PC-3 (cell line): ENCODE measurements at regions not wholly inside any gene's neighbourhood (a gene's known extent, or its start where the extent isn't known, plus 50 kb on each side); places are given as distances from the start of the nearest gene placed in this dataset.
"Not testable (repeated sequence)": the region's sequence is repeated elsewhere in the genome, so short reads cannot be mapped to it uniquely, and the experiment has no call there.

Experiments used
- EZH2 ChIP-seq: fragments of 300-600 bp; sonication (generic); IDR thresholded peaks from one replicate; pipeline ENCODE4 v1.6.1; 2017; ENCODE audit warnings: antibody characterized with exemption, mild to moderate bottlenecking, low read length; ENCODE audit not compliant: unreplicated experiment
- EZH2phosphoT487 ChIP-seq: fragments of 300-600 bp; sonication (generic); IDR thresholded peaks from 2 replicates; pipeline ENCODE4 v1.6.1; 2018; ENCODE audit warnings: mild to moderate bottlenecking, antibody characterized with exemption, low read length, borderline replicate concordance
- TF ChIP-seq, protein P1 (sequence below): fragments of 300-600 bp; sonication (generic); conservative IDR thresholded peaks from 2 replicates; pipeline ENCODE4 v1.5.1; 2017; ENCODE audit warnings: antibody characterized with exemption, low read depth, mild to moderate bottlenecking, low read length

GRCh38 chr7:13631207-13632049, 358.0 kb downstream of the ETV1 start:
- TF ChIP-seq, protein P1, sequence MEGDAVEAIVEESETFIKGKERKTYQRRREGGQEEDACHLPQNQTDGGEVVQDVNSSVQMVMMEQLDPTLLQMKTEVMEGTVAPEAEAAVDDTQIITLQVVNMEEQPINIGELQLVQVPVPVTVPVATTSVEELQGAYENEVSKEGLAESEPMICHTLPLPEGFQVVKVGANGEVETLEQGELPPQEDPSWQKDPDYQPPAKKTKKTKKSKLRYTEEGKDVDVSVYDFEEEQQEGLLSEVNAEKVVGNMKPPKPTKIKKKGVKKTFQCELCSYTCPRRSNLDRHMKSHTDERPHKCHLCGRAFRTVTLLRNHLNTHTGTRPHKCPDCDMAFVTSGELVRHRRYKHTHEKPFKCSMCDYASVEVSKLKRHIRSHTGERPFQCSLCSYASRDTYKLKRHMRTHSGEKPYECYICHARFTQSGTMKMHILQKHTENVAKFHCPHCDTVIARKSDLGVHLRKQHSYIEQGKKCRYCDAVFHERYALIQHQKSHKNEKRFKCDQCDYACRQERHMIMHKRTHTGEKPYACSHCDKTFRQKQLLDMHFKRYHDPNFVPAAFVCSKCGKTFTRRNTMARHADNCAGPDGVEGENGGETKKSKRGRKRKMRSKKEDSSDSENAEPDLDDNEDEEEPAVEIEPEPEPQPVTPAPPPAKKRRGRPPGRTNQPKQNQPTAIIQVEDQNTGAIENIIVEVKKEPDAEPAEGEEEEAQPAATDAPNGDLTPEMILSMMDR = not testable (repeated sequence)
- not testable (repeated sequence) for TF ChIP-seq EZH2, EZH2phosphoT487
